ENCODE measurements at regions not wholly inside any gene's neighbourhood (a gene's known extent, or its start where the extent isn't known, plus 50 kb on each side); places are given as distances from the start of the nearest gene placed in this dataset.

DNA sequence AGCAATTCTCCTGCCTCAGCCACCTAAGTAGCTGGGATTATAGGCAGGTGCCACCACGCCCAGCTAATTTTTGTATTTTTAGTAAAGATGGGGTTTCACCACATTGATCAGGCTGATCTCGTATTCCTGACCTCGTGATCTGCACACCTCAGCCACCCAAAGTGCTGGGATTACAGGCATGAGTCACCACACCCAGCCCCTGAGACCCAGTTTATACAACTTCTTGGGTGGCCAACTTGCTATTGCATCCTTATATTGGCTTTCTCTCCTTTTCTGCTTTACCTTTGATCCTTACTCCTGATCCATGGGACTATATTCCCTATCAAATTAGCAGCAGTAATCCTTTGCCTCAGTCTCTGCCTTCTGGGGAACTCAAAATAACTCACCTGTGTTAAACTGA is 659.1 kb downstream of the PRELID2 start:
- Histone ChIP-seq H3K27ac (no peak overlapping the region), H3K4me3 (no peak overlapping the region), H3K4me1 (no peaks in the 10 kb centered on the region), H3K36me3 (no peaks in the 10 kb centered on the region), H3K27me3 (no peaks in the 10 kb centered on the region), H3K9me3 (no peaks in the 10 kb centered on the region)
- WGBS, 5 donors = 77 to 87% (median 82%) methylated on average over 3 of the region's 3 CpGs
- TF ChIP-seq, protein P1, sequence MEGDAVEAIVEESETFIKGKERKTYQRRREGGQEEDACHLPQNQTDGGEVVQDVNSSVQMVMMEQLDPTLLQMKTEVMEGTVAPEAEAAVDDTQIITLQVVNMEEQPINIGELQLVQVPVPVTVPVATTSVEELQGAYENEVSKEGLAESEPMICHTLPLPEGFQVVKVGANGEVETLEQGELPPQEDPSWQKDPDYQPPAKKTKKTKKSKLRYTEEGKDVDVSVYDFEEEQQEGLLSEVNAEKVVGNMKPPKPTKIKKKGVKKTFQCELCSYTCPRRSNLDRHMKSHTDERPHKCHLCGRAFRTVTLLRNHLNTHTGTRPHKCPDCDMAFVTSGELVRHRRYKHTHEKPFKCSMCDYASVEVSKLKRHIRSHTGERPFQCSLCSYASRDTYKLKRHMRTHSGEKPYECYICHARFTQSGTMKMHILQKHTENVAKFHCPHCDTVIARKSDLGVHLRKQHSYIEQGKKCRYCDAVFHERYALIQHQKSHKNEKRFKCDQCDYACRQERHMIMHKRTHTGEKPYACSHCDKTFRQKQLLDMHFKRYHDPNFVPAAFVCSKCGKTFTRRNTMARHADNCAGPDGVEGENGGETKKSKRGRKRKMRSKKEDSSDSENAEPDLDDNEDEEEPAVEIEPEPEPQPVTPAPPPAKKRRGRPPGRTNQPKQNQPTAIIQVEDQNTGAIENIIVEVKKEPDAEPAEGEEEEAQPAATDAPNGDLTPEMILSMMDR (IDR thresholded peaks at IDR 0.05) = no peak
- no peak for TF ChIP-seq POLR2A (IDR thresholded peaks at IDR 0.05)
- no peak for TF ChIP-seq EP300 (IDR thresholded peaks at IDR 0.05)
- TF ChIP-seq POLR2AphosphoS5 (IDR thresholded peaks at IDR 0.05) = no peak
- intact Hi-C loops (cut with DNase I; ENCODE audit: low total_unique reads) = no loop called here
- no peak for DNase-seq

- Histone ChIP-seq H3K27ac (no peak overlapping the region), H3K4me1 (no peaks in the 10 kb centered on the region), H3K9me3 (no peaks in the 10 kb centered on the region), H3K4me3 (no peak overlapping the region), H3K27me3 (no peaks in the 10 kb centered on the region), H3K36me3 (no peaks in the 10 kb centered on the region)
- no peak for DNase-seq
- TF ChIP-seq POLR2A (IDR thresholded peaks at IDR 0.05) (no peak), EP300 (IDR thresholded peaks at IDR 0.05) (no peak), POLR2AphosphoS5 (IDR thresholded peaks at IDR 0.05) (no peak)
- TF ChIP-seq, protein P1 (IDR thresholded peaks at IDR 0.05) = no peak
- WGBS, 5 donors = 78 to 87% (median 85%) methylated on average over 5 of the region's 5 CpGs
- intact Hi-C loops (cut with DNase I; ENCODE audit: low total_unique reads) = no loop called here
Observed at GRCh38 chr5:145166110-145166509, 669.0 kb downstream of the PRELID2 start.

DNA sequence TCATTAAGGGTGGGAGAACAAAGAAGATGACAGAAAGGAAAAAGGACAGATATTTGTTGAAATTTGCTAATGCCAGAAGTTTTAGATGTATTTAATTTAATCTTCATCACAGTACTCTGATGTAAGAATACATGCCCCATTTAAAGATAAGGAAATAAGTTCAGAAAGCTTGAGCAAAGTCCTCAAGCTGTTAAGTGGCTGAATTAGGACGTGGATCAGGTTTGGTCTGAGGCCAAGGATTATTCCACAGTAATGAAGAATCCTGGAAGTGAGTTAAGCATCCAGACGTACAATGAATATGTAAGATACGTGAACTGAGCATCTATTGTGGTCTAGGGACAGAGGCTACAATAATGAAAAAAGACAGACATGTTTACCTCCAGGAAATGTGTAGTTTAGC is 671.3 kb downstream of the PRELID2 start:
- H3K27me3 ChIP-seq = no peaks in the 10 kb centered on the region
- no peaks in the 10 kb centered on the region for H3K36me3 ChIP-seq
- H3K9me3 ChIP-seq = no peaks in the 10 kb centered on the region
- H3K27ac ChIP-seq = no peak overlapping the region
- no peak overlapping the region for H3K4me3 ChIP-seq
- DNase-seq = no peak
- intact Hi-C loops (cut with DNase I; ENCODE audit: low total_unique reads) = no loop called here
- H3K4me1 ChIP-seq = no peaks in the 10 kb centered on the region
- no peak for TF ChIP-seq POLR2A (IDR thresholded peaks at IDR 0.05)
- no peak for TF ChIP-seq POLR2AphosphoS5 (IDR thresholded peaks at IDR 0.05)
- TF ChIP-seq EP300 (IDR thresholded peaks at IDR 0.05) = no peak
- TF ChIP-seq, protein P1 (IDR thresholded peaks at IDR 0.05) = no peak
- 55 to 78% (median 62%) methylated on average over 3 of the region's 3 CpGs for WGBS, 5 donors

- H3K27me3 ChIP-seq = no peaks in the 10 kb centered on the region
- H3K4me3 ChIP-seq = no peak overlapping the region
- intact Hi-C loops (cut with DNase I; ENCODE audit: low total_unique reads) = no loop called here
- H3K9me3 ChIP-seq = no peaks in the 10 kb centered on the region
- no peak overlapping the region for H3K27ac ChIP-seq
- no peaks in the 10 kb centered on the region for H3K36me3 ChIP-seq
- DNase-seq = peak in 1 of 2 donors; percentile 44
- H3K4me1 ChIP-seq = no peaks in the 10 kb centered on the region
- no peak for TF ChIP-seq POLR2A (IDR thresholded peaks at IDR 0.05)
- no peak for TF ChIP-seq EP300 (IDR thresholded peaks at IDR 0.05)
- no peak for TF ChIP-seq POLR2AphosphoS5 (IDR thresholded peaks at IDR 0.05)
- TF ChIP-seq, protein P1 (IDR thresholded peaks at IDR 0.05) = no peak
Observed at GRCh38 chr5:145162626-145163025, 672.5 kb downstream of the PRELID2 start.

Measured in stomach (tissue), 8 donors.